OCI-LY7 (cell line): ENCODE measurements at regions not wholly inside any gene's neighbourhood (a gene's known extent, or its start where the extent isn't known, plus 50 kb on each side); places are given as distances from the start of the nearest gene placed in this dataset.

ENCODE experiments used
- BruUV-seq: library from RNA; stranded (reverse); fragments of 400-500 nt; replicated peaks from 2 replicates; lab custom pipeline; 2021; lab: Mats Ljungman, UMichigan
- CTCF ChIA-PET: fragments of 300-600 bp; sonication (Branson Sonifier 250); formaldehyde crosslinking; loops from one replicate; lab custom pipeline; 2022; ENCODE audit warnings: antibody characterized with exemption; ENCODE audit not compliant: unreplicated experiment; lab: Charles Lee
- POLR2A ChIA-PET: fragments of 300-600 bp; sonication (Branson Sonifier 250); formaldehyde crosslinking; loops from one replicate; lab custom pipeline; 2022; ENCODE audit warnings: antibody characterized with exemption; lab: Charles Lee
- DNase-seq: peaks from one replicate; pipeline ENCODE4 v3.0.0-alpha.2; 2015; ENCODE audit warnings: low spot score
- H2AFZ ChIP-seq: fragments of 200-600 bp; sonication (generic), shearing (Covaris generic); 2 replicates; pipeline ENCODE4 v1.6.1; 2014; ENCODE audit warnings: mild to moderate bottlenecking, antibody characterized with exemption, low read length, moderate library complexity
- H3K27ac ChIP-seq: fragments of 200-600 bp; sonication (generic); 2 replicates; pipeline ENCODE4 v1.5.1; 2014; ENCODE audit warnings: mixed run types, low read depth, mild to moderate bottlenecking, moderate library complexity, low read length, inconsistent platforms; ENCODE audit not compliant: poor library complexity, severe bottlenecking
- H3K36me3 ChIP-seq: fragments of 200-600 bp; sonication (generic); 2 replicates; pipeline ENCODE4 v1.6.1; 2014; ENCODE audit warnings: mild to moderate bottlenecking, antibody characterized with exemption, low read length, moderate library complexity, mixed read lengths; ENCODE audit not compliant: insufficient read depth
- H3K4me1 ChIP-seq: fragments of 200-600 bp; sonication (generic); 2 replicates; pipeline ENCODE4 v1.5.1; 2014; ENCODE audit warnings: mild to moderate bottlenecking, low read length; ENCODE audit not compliant: insufficient read depth, poor library complexity, severe bottlenecking
- H3K4me2 ChIP-seq: fragments of 200-600 bp; sonication (generic); 2 replicates; pipeline ENCODE4 v1.6.1; 2014; ENCODE audit warnings: mild to moderate bottlenecking, low read length
- H3K4me3 ChIP-seq: fragments of 200-600 bp; sonication (generic); 2 replicates; pipeline ENCODE4 v1.5.1; 2014; ENCODE audit warnings: mild to moderate bottlenecking, low read depth, low read length; ENCODE audit not compliant: poor library complexity, severe bottlenecking
- H3K79me2 ChIP-seq: fragments of 200-600 bp; sonication (generic); 2 replicates; pipeline ENCODE4 v1.6.1; 2016; ENCODE audit warnings: low read depth, mild to moderate bottlenecking, low read length, moderate library complexity, mixed read lengths; ENCODE audit not compliant: insufficient read depth
- H3K9me2 ChIP-seq: fragments of 200-600 bp; sonication (generic); 2 replicates; pipeline ENCODE4 v1.6.1; 2016; ENCODE audit warnings: mild to moderate bottlenecking, low read length, mixed read lengths; ENCODE audit not compliant: insufficient read depth
- H3K9me3 ChIP-seq: fragments of 200-600 bp; sonication (generic); 2 replicates; pipeline ENCODE4 v1.6.1; 2014; ENCODE audit warnings: mild to moderate bottlenecking, mixed run types, low read length, mixed read lengths
- H4K20me1 ChIP-seq: fragments of 200-600 bp; sonication (generic); 2 replicates; pipeline ENCODE4 v1.6.1; 2014; ENCODE audit warnings: mild to moderate bottlenecking, antibody characterized with exemption, low read length, moderate library complexity, mixed read lengths; ENCODE audit not compliant: insufficient read depth
- EZH2phosphoT487 ChIP-seq: fragments of 200-600 bp; sonication (generic); IDR thresholded peaks from 2 replicates; pipeline ENCODE4 v1.6.1; 2018; ENCODE audit warnings: low read depth, borderline replicate concordance, mild to moderate bottlenecking, mixed run types, antibody characterized with exemption, low read length, moderate library complexity, mixed read lengths
- intact Hi-C: fragments of 100-400 bp; cut with micrococcal nuclease; formaldehyde crosslinking; loops from one replicate; pipeline ENCODE4 v1.10.0; 2022; ENCODE audit not compliant: unreplicated experiment
- TF ChIP-seq, protein P1 (sequence below): fragments of 200-600 bp; sonication (generic); conservative IDR thresholded peaks from 2 replicates; pipeline ENCODE4 v1.5.1; 2014; ENCODE audit warnings: mild to moderate bottlenecking, antibody characterized with exemption, low read length, moderate library complexity, mixed read lengths

DNA sequence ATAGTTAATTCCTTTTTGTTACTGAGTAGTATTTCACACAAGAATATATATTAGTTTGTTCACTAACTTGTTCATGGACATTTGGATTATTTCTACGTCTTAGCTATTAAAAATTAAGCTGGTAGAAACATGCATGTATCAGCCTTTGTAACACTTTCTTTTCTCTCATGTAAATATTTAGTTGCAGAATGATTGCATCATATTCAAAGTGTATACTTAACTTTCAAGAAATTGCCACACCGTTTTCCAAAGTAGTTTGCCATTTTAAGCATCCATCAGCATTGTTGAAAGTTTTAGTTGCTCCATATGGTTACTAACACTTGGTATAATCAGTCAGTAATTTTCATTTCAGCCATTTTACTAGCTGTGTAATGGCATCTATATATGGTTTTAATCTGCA, 666.9 kb downstream of the NXPH1 start:
- H3K9me2 ChIP-seq = no peaks in the 10 kb centered on the region
- BruUV-seq = no TSS peak
- intact Hi-C loops = no loop called here
- ChIA-PET CTCF (no interaction called here), POLR2A (interaction anchor here (1.6 kb wide), 1 partner anchor 11 kb away, joined by 6 read pairs; no protein-coding TSS in a partner anchor)
- no peaks in the 10 kb centered on the region for H3K36me3 ChIP-seq
- no peak for DNase-seq
- TF ChIP-seq, protein P1, sequence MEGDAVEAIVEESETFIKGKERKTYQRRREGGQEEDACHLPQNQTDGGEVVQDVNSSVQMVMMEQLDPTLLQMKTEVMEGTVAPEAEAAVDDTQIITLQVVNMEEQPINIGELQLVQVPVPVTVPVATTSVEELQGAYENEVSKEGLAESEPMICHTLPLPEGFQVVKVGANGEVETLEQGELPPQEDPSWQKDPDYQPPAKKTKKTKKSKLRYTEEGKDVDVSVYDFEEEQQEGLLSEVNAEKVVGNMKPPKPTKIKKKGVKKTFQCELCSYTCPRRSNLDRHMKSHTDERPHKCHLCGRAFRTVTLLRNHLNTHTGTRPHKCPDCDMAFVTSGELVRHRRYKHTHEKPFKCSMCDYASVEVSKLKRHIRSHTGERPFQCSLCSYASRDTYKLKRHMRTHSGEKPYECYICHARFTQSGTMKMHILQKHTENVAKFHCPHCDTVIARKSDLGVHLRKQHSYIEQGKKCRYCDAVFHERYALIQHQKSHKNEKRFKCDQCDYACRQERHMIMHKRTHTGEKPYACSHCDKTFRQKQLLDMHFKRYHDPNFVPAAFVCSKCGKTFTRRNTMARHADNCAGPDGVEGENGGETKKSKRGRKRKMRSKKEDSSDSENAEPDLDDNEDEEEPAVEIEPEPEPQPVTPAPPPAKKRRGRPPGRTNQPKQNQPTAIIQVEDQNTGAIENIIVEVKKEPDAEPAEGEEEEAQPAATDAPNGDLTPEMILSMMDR = no peak
- no peak for TF ChIP-seq EZH2phosphoT487
- no peak overlapping the region for H2AFZ ChIP-seq
- no peaks in the 10 kb centered on the region for H3K4me1 ChIP-seq
- no peak overlapping the region for H3K27ac ChIP-seq
- H3K9me3 ChIP-seq = no peaks in the 10 kb centered on the region
- no peaks in the 10 kb centered on the region for H3K79me2 ChIP-seq
- H3K4me2 ChIP-seq = no peak overlapping the region
- no peaks in the 10 kb centered on the region for H4K20me1 ChIP-seq
- no peak overlapping the region for H3K4me3 ChIP-seq

DNA sequence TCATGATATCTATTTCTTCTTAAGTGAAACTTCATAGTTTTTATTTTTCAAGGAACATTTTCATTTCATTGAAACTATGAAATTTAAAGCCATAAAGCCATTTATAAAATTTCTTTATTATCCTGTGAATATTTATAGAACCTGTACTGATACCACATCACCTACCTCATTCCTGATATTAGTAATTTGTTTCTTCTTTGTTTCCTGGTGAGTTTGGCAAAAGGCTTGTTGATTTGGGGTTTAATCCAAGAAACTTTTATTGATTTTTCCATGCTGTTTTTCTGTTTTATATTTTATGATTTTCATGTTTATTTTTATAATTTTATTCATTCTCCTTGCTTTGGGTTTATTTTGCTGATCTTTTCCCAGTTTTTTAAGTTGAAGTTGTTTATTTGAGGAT, 669.4 kb downstream of the NXPH1 start:
- no peaks in the 10 kb centered on the region for H3K4me1 ChIP-seq
- no peak for TF ChIP-seq EZH2phosphoT487
- DNase-seq = no peak
- H3K9me2 ChIP-seq = no peaks in the 10 kb centered on the region
- POLR2A ChIA-PET = no interaction called here
- no peaks in the 10 kb centered on the region for H3K79me2 ChIP-seq
- BruUV-seq = no TSS peak
- H3K9me3 ChIP-seq = no peaks in the 10 kb centered on the region
- CTCF ChIA-PET = no interaction called here
- H4K20me1 ChIP-seq = no peaks in the 10 kb centered on the region
- no peak overlapping the region for H3K27ac ChIP-seq
- H3K4me3 ChIP-seq = no peak overlapping the region
- intact Hi-C loops = no loop called here
- no peak overlapping the region for H3K4me2 ChIP-seq
- H3K36me3 ChIP-seq = no peaks in the 10 kb centered on the region
- no peak overlapping the region for H2AFZ ChIP-seq

DNA sequence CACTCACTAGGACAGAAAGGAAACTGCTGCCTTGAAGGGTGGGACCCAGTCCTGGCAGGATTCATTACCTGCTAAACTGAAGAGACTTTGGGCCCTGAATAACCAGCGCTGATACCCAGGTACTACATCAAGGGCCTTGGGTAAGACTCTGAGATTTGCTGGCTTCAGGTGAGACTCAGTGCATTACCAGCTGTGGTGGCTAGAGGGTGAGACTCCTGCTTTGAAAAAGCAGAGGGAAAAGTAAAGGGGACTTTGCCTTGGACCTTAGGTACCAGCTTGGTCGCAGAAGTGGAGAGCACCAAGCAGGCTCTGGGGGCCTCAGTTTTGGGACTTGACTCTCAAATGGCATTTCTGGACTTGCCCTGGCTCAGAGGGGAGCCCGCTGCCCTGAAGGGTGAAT, 673.3 kb downstream of the NXPH1 start:
- POLR2A ChIA-PET = no interaction called here

More for the DNA sequence above, 673.3 kb downstream of the NXPH1 start:
- intact Hi-C loops = no loop called here
- no peaks in the 10 kb centered on the region for H3K79me2 ChIP-seq
- no peaks in the 10 kb centered on the region for H4K20me1 ChIP-seq
- H3K4me3 ChIP-seq = no peak overlapping the region
- H3K4me1 ChIP-seq = no peaks in the 10 kb centered on the region
- TF ChIP-seq, protein P1 = no peak
- TF ChIP-seq EZH2phosphoT487 = no peak
- no TSS peak for BruUV-seq
- no peak overlapping the region for H3K4me2 ChIP-seq
- H3K36me3 ChIP-seq = no peaks in the 10 kb centered on the region
- H3K27ac ChIP-seq = no peak overlapping the region
- no peak for DNase-seq
- CTCF ChIA-PET = no interaction called here
- H3K9me2 ChIP-seq = no peaks in the 10 kb centered on the region
- 0 out of 2 replicates have a peak, but pooled peaks cover 5% of the 10 kb centered on the region for H3K9me3 ChIP-seq
- H2AFZ ChIP-seq = no peak overlapping the region
